ENCODE measurements at regions not wholly inside any gene's neighbourhood (a gene's known extent, or its start where the extent isn't known, plus 50 kb on each side); places are given as distances from the start of the nearest gene placed in this dataset.

DNA sequence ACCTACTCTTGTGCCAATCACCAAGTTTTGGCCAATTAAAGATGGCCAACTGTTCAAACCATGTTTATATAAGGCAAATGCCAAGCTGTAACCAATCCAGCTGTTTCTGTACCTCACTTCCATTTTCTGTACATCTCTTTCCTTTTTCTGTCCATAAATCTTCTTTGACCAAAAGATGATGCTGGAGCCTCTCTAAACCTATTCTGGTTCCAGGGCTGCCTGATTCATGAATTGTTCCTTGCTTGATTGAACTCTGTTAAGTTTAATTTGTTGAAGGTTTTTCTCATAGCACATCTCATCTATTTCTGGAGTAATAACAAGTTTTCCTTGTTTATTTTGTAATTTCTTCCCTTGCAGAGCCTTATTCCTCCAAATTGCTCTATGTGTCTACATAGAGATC, 115.3 kb upstream of the SMAD3 start:
- DNase-seq = no peak

DNA sequence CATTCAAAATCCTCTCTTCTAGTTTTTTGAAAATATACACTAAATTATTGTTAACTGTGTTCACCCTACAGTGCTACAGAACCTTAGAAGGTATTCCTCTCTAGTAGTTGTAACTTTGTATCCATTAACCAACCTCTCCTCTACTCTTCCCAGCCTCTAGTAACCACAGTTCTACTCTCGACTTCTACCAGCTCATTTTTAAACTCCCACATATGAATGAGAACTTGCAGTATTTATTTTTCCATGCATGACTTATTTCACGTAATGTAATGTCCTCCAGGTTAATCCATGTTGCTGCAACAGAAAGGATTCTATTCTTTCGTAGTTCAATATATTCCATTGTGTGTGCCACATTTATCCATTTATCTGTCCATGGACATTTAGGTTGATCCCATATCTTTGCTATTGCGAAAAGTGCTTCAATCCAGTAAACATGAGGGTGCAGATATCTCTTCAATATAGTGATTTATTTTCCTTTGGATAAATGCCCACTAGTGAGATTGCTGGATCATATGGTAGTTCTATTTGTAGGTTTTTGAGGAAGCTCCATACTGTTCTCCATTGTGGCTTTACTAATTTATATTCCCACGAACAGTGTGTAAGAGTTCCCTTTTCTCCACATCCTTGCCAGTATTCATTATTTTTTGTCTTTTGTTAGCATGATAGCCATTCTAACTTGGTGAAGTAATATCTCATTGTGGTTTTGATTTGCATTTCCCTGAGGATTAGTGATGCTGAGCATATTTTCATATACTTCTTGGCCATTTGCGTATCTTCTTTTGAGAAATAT, 113.7 kb upstream of the SMAD3 start:
- no peak for DNase-seq

DNA sequence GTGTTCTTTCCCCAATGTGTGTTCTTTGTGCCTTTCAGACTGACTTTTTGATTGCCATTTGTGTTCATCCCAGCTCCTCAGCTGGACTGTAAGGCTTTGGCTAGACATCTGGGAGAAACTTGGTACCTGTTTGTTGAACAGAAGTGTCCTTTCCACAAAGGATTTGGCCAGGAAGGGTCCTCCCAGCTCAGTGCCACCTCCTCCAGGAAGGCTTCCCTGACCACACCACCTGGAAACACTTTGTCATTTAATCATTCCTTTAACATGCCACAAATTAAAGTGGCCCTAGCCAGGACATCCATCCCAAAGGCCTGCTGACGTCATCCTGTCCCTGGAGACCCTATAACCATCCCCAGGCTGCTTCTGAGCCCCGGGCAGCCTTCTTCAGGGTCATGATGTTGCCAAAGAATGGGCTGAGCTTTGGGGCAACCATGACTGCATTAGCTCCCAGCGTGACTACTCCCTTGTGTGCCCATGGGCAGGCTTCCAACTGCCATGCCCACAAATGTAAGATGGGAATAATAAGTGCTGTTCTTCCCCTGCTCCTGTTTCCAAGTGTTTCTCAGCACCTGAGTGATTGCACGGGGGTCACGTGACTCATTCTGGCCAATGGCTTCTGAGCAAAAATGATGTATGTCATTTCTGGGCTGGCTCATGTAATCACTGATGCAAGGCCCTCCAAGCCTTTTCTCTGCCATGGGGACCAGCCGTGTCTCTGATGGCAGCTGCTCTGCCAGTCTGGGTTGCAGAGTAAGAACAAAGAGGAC, 112.5 kb upstream of the SMAD3 start:
- no peak for DNase-seq

DNA sequence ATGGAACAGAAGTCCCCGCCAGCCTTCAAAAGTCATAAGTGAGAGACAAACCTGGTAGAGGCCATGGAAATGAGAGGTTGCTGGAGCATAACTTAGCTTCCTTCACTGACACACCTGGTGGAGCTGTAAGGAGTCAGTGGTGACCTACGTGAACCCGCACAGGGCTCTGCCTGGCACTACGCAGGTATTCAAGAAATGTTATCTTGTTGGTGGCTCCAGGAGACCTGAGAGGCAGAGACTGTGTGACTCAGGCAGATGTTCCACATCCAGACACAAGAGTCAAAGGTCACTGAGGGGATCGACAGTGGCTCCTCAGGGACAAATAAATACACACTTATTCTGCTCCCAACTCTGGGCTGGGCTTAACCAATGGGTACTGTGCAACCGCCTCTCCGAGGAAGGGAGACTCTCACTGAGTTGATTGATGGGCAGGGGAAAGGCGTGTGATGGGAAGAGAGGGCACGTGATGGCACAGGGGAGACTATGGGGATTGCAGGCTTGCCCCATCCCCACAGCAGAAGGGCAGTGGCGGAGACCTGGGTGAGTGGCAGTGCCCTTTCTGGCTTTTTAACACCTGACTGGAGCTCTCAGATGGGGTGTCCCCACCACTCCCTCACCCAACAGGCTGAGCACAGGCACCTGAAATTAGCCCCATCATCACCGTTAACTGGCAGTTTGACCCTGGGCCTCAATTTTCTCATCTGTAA, 111.7 kb upstream of the SMAD3 start:
- DNase-seq = no peak

DNA sequence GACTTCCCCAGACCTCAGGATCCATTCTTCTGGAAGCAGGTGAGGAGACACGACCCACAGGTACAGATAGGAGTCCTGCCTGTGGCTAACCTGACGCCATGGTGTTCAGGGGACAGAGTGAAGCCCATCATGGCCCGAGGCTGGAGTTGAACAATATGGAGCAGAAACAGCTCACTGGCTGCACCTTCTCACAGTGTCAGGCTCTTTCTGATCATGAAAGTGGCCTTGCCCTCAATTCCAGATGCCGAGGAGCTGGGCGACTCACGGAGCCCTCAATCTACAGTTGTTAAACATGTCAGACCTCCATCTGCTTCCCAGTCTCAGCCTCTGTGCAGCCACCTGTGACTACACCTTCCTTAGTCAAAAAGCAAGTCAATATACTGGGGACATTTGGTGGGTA, 110.8 kb upstream of the SMAD3 start:
- DNase-seq = no peak

DNA sequence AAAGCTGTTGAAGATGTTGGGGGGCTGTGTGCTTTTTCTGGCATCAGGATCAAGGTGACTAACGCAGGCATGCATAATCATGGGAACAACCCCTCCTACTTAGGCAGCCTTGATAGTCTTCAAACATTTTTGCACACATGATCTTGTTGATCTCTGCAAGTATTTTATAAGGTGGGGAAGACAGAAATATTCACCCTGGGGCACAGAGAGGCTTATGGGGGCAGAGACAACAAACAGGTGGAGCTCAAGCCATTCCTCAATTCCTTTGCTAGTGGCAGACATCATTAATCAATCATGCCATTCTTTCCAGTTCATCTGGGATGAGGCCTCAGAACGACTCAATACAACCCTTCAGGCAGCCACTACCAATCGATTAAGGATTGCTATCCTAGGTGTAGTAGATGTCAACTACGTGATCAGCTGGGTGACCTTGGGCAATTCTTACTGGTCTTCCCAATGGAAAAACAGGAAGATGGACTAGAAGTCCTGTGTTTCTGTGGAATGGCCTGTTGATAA, 110.3 kb upstream of the SMAD3 start:
- DNase-seq = no peak

DNA sequence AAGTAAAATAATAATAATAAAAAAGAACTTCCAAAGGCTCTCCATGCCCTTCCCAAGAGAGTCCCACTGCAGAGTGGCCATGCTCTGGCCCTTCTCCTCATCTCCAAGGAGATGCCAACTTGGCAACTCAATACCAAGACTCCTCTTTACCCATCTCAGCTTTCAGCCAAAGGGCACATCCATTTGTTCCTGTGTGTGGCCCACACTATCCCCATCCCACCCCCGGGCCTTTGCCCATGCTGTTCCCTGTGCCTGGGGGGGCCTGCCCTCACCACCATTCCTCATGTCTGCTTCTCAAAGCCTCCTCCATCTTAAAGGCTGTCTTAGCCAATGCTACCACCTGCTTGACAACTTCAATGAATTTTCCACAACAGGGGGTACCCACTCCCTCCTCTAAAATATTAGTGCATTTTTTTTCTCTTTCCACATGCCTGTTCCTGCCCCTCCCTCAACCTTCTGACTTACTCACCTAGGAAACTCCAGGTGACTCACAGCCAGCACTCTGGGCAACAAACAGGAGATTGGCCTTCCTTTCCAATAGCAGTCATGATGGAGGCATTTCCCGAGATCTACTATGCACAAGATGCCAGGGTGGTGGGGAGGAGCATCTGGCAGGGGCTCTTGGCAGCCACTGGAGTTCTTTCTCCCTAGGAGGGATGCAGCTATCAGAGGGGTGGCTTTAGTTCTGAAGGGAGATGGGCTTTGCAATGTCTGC, 109.4 kb upstream of the SMAD3 start:
- DNase-seq = no peak

DNA sequence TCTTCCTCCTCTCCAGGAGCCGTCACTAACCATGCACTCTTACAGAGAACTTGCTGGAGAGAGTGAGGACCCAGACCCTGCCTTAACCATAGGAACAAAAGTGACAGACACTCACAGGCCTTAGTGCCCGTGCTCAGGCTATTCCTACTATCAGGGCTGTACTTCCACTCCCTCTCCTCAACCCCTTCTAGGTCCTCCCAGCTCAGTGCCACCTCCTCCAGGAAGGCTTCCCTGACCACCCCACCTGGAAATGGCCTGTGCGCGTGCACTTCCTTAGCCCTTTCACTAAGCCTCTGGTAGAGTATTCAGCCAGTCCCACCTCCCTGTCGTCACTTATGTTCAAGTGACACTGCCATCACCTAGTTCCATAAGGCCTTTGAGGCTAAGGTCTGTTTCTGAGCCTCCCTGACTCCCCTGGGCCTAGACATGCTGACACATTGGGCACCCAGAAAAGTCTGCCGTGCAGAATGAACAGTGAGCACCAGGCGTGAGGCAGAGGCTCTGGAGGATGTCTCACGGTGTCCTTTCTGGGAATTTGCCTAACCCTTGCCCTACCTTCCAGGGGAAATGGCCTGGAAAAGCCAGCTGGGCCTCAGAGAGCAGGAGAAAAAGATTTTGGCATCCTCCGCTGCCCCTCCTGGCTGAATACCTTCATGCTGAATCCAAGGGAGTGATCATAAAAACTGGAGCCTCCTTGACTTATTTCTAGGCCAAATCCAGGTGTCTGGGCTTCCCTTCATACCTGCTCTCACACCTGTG, 108.6 kb upstream of the SMAD3 start:
- DNase-seq = no peak

DNA sequence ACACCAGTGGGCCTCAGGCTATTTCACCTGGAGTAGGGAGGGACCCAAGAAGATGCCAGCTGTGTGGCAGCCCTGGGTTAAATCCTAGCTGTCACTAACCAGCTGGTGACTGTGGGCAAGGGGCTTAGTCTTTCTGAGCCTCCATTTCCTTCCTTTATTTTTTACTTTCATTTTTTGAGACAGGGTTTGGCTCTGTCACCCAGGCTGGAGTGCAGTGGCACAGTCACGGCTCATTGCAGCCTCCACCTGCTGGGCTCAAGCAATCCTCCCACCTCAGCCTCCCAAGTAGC, 108.0 kb upstream of the SMAD3 start:
- DNase-seq = no peak

DNA sequence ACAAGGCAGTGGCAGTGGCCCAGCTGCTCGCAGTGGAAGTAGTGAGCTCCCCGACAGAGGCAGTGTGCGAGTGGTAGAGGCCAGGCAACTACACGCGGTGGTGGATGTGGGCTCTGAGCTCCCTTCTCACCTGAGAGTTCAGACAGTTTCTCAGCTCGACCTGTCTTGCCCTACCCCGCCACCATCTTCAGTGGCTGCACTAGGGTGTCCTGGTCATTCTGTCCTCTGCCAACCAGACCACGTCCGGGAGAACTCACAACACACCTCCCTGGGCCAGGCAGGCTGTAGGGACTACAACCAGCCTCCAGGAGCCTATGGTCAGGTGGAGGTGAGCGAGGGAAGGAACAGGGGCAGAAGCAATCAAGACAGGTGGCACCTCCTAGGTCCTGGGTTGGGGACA, 106.3 kb upstream of the SMAD3 start:
- DNase-seq = no peak

DNA sequence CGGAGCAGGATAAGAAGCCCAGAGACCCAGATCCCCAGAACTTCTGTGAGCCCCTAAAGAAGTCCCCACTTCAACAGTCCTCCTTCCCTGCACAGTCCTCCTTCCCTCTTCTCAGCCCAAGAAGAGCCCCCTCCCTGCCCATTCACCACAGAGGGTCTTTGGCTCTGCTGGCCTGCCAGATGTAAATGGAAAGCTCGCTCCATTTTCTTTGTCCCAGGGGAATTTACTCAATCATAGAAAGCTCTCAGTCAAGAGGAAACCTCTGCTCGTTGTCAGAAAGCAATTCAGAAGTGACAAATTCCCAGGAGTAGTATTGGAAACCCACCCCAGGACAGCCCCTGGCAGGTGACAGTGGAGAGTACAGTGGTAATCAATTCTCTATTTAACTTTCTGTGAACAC, 105.5 kb upstream of the SMAD3 start:
- no peak for DNase-seq

DNA sequence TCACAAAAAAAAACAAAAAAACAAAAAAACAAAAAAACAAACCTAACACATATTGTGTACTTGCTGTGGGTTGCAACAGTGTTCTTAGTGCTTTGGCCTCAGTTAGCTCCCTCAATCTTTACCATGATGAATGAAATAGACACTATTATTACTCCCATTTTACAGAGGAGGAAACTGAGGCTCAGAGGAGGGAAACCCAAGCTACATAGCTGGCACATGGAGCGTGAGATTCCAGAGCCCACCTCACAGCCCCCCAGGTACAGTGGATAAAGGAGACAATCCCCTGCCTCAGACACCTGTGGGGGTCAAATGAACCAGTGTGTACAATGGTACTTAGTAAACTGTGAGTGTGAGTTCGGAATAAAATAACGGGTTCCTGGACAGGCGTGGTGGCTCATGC, 104.9 kb upstream of the SMAD3 start:
- no peak for DNase-seq

DNA sequence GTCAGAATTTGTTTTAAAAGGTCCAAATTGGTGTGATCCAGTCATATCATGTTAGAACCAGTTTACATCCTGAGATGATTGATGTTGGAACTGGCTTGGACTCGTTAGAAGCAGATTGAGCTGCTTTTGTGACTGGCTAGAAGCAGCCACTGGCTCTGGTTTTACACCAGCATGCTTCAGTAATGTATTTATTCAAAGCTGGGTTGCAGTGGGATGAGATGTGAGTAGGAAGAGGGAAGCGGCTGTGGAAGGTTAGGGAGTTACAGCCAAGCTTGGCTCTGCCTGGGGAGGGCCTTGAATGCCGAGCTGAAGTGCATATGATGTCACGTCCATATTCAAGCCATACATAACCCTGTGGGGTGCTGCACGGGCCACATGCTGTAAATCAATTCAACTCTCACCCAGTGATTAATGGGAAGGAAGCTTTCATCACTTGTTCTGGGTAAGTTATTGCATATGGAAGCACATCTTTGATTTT, 104.0 kb upstream of the SMAD3 start:
- no peak for DNase-seq

DNA sequence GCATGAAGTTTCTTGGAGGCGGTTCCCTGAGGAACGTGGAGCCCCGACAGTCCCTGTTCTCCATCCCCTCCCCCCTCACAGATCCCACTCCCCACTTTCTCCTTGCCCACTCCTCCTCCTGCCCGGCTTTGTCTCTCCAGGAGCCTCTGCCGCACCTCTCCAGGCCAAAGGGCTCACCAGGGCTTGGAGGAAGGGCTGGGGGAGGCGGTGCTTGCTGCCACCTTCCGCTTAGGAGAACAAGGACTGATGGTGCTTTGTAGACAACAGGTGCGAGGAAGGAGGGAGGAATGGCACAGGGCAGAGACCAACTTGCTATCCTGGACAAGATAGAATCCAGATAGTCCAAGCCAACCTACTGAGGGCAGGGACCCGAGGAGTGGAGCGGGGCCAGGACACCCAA, 103.5 kb upstream of the SMAD3 start:
- DNase-seq = no peak

DNA sequence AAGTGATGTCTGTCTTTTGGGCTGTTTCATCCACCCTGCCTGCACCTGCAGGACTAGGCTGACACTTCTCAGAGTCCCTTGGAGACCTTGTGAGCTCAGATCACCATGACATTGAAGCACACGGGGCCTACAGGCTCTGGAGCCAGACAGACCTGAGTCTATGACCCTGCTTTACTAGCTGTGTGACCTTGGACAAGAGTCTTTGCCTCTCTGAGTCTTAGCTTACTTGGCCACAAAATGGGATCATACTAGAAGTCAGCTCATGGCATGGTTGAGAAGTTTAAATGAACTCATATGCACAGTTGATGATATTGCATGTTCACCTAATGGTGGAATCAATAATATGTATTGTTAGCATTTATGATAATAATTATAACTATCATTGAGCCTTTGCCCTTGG, 102.9 kb upstream of the SMAD3 start:
- no peak for DNase-seq

DNA sequence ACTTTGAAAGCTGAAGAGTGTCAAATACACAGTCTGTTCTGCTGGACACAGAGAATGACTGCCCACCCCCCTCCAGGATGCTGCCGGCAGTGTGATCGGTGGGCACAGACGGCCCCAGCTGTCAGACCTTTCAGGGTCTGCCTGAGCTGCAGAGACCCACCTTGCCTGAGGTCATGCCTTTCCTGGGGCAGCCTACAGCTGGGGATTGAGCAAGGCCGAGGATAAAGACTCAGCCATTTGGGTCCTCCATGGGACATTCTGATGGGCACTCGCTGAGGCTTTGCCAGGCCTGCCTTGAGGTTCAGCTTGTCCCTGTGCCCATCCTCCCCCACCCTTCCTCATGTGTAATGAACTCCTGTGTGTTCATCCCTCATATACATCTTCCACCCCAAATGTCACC, 102.3 kb upstream of the SMAD3 start:
- no peak for DNase-seq

DNA sequence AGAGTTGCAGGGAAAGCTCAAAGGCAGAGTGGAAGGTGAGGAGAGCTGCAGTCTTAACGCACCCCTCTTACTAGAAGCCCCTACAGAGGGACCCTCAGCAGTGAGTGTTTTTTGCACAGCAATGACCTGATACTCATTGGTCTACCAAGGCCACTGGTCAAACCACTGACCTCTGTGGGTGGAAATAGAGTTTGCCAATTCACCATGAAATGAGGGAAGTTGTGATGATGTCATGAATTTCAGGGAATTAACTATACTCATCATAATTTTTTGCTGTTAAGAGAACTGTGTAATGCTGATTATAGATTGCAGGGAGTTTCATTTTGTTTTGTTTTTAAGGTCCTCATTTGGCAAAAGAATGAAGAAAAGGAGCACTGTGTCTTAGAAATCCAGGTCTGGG, 101.7 kb upstream of the SMAD3 start:
- no peak for DNase-seq

DNA sequence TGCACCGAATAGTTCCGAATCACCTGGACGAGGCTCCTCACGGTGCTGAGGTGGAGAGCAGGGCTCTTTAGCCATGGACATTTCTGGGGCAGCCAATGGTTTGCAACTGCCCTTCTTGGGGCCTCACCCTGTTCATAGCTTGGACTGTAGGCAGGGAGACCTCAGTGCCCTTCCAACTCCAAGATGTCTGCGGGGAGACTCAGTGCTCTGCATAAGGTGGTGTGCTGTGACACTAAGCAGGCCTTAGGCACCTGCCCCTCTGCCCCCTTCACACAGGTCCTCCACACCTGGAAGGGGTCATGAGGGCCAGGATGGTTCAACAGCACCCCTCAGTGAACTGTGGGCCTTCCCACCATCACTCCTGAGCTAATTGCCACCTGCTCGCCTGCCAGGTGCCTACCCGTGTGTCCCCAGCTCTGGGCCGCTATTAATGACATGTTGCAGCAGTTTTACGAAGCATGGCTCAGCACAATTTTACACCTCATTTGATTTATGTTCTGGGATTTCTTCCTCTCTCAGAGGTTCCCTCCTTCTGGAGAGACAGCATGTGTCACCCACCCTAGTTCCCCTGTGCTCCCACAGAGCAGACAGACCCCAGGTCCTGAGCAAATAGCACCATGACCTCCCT, 101.2 kb upstream of the SMAD3 start:
- no peak for DNase-seq

DNA sequence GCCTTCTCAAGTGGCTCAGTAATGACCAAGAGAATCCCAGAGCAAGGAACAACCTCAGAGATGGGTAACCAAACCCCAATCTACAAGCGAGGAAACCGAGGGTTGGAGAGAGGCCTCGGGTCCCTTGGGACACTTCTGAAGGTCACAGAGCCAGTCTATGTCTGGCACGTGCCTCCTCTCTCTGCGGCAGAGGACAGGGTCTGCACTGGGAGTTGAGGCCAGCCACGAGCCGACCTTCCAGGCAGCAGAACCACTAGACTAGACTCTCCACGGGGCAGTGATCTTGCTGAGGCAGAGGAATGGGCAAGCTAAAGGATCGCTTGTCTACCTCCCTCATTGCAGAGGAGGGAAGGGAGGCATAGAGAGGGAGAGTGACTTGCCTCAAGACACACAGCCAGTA, 100.6 kb upstream of the SMAD3 start:
- no peak for DNase-seq

DNA sequence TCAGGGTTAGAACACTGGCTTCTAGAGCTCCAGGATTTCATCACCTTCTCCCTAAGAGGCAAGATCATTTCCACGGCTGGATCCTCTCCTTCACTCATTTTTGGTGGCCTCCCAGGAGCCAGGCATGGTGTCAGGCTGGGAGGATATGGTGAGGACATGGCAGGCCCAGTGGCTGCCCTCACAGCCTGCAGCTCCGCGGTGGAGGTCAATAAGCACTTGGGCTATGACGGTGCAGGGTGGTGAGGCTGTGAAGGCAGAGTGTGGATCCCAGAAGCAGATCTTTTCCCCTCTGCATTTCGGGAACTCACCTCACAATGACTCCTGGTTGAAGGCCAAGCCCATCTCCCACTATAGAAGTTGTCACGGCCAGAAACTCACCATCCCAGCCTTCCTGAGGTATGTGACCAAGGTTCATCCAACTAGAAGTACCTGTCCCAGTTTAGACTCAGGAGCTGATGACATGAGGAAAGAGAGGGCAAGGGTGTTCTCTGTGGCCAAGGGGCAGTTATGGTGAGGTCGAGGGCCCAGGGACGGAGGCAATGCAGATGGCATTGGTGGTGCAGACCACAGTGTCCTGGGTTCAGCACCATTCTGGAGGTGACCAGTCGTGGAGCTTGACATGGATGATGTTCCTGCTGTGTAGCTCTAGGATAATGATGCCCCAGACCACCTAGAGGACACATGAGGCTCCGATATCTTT, 100.1 kb upstream of the SMAD3 start:
- DNase-seq = no peak

DNA sequence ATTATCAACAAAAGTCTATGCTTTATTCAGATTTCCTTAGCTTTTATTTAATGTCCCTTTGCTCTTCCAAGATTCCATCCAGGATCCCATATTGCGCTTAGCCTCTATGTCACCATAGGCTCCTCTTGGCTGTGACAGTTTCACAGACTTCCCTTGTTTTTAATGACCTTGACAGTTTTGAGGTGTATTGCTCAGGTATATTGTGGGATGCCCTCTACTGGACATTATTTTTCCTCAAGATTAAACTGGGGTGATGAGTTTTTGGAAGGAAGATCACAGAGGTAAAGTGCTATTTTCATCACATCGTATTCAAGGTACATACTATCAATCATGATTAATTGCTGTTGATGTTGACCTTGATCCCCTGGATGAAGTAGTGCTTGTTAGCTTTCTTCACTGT, 99.1 kb upstream of the SMAD3 start:
- DNase-seq = no peak
